Mucosa of stomach (tissue), 1 donor: ENCODE measurements at regions not wholly inside any gene's neighbourhood (a gene's known extent, or its start where the extent isn't known, plus 50 kb on each side); places are given as distances from the start of the nearest gene placed in this dataset.

Experiments used
- H3K27me3 ChIP-seq: one replicate; pipeline ENCODE4 v1.7.0; 2013; ENCODE audit warnings: mild to moderate bottlenecking, low read length; ENCODE audit not compliant: control insufficient read depth, insufficient read depth
- H3K36me3 ChIP-seq: one replicate; pipeline ENCODE4 v1.7.0; 2013; ENCODE audit warnings: low read length; ENCODE audit not compliant: control insufficient read depth, insufficient read depth
- H3K4me1 ChIP-seq: one replicate; pipeline ENCODE4 v1.7.0; 2013; ENCODE audit warnings: mild to moderate bottlenecking, low read length; ENCODE audit not compliant: control insufficient read depth, insufficient read depth
- H3K4me3 ChIP-seq: one replicate; pipeline ENCODE4 v1.7.0; 2013; ENCODE audit warnings: low read length
- H3K9ac ChIP-seq: one replicate; pipeline ENCODE4 v1.7.0; 2013; ENCODE audit warnings: mild to moderate bottlenecking, low read length, moderate library complexity
- H3K9me3 ChIP-seq: one replicate; pipeline ENCODE4 v1.7.0; 2013; ENCODE audit warnings: mild to moderate bottlenecking, low read length, moderate library complexity; ENCODE audit not compliant: control insufficient read depth
- donor health status: Pancreatic carcinoma.

DNA sequence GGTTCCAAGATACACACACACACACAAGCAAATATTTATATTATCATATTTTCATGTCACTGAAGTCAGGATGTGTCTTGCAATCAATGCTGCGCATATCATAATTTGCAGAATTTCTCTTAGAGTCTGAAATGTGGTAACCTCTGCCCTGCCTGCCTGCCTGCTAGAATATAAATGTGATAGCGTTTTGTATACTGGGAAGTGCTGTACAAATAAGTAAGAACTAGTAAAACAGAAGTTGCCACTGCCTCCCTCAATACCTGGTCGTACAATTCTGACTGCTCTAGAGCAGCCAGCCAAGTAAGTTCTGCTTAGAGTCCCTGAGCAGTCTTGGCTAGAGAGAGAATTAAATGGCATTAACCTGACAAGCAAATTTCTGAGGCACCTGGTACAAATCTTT, 83.9 kb upstream of the NTF3 start:
- Histone ChIP-seq H3K9ac (no peak overlapping the region), H3K4me1 (no peaks in the 10 kb centered on the region), H3K9me3 (no peaks in the 10 kb centered on the region), H3K27me3 (no peaks in the 10 kb centered on the region), H3K36me3 (no peaks in the 10 kb centered on the region), H3K4me3 (no peak overlapping the region)

- no peak overlapping the region for H3K9ac ChIP-seq
- H3K4me1 ChIP-seq = no peaks in the 10 kb centered on the region
- H3K36me3 ChIP-seq = no peaks in the 10 kb centered on the region
- no peaks in the 10 kb centered on the region for H3K9me3 ChIP-seq
- no peaks in the 10 kb centered on the region for H3K27me3 ChIP-seq
- no peak overlapping the region for H3K4me3 ChIP-seq
These were observed 83.4 kb upstream of the NTF3 start for GRCh38 chr12:5348491-5348890.

- Histone ChIP-seq H3K4me3 (no peak overlapping the region), H3K4me1 (no peaks in the 10 kb centered on the region), H3K9ac (no peak overlapping the region), H3K9me3 (no peaks in the 10 kb centered on the region), H3K36me3 (no peaks in the 10 kb centered on the region), H3K27me3 (no peaks in the 10 kb centered on the region)
These were observed 67.7 kb upstream of the NTF3 start for GRCh38 chr12:5364036-5364770.

- no peak overlapping the region for H3K9ac ChIP-seq
- H3K4me3 ChIP-seq = no peak overlapping the region
- no peaks in the 10 kb centered on the region for H3K36me3 ChIP-seq
- no peaks in the 10 kb centered on the region for H3K27me3 ChIP-seq
- H3K4me1 ChIP-seq = no peaks in the 10 kb centered on the region
- no peaks in the 10 kb centered on the region for H3K9me3 ChIP-seq
These were observed 62.6 kb upstream of the NTF3 start for GRCh38 chr12:5369298-5369697.

DNA sequence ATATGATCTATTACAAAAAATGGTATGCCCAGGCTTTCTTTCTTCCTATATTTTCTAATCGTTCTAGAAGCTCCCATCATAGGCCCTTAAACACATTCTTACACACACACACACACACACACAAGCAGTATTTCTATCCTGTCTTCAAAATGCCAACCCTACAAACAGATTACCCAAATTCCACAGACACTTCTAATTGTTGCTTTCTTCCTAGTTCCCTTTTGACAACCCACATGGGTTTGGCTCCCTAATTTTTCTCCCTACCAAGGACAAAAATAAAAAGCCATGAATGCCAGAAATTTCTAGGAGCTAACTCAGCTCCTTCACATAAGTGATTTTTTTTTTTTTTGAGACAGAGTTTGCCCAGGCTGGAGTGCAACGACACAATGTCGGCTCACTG, 60.3 kb upstream of the NTF3 start:
- no peak overlapping the region for H3K9ac ChIP-seq
- H3K4me1 ChIP-seq = no peaks in the 10 kb centered on the region
- H3K27me3 ChIP-seq = no peaks in the 10 kb centered on the region
- no peak overlapping the region for H3K4me3 ChIP-seq
- H3K36me3 ChIP-seq = no peaks in the 10 kb centered on the region
- no peaks in the 10 kb centered on the region for H3K9me3 ChIP-seq

GRCh38 chr12:5374713-5375112, 57.2 kb upstream of the NTF3 start:
- H3K27me3 ChIP-seq = no peaks in the 10 kb centered on the region
- H3K4me1 ChIP-seq = no peaks in the 10 kb centered on the region
- no peak overlapping the region for H3K9ac ChIP-seq
- no peaks in the 10 kb centered on the region for H3K9me3 ChIP-seq
- no peak overlapping the region for H3K4me3 ChIP-seq
- H3K36me3 ChIP-seq = no peaks in the 10 kb centered on the region

GRCh38 chr12:5375547-5376295, 56.2 kb upstream of the NTF3 start:
- H3K4me3 ChIP-seq = no peak overlapping the region
- H3K36me3 ChIP-seq = no peaks in the 10 kb centered on the region
- H3K9me3 ChIP-seq = no peaks in the 10 kb centered on the region
- H3K9ac ChIP-seq = no peak overlapping the region
- H3K4me1 ChIP-seq = no peaks in the 10 kb centered on the region
- H3K27me3 ChIP-seq = no peaks in the 10 kb centered on the region

DNA sequence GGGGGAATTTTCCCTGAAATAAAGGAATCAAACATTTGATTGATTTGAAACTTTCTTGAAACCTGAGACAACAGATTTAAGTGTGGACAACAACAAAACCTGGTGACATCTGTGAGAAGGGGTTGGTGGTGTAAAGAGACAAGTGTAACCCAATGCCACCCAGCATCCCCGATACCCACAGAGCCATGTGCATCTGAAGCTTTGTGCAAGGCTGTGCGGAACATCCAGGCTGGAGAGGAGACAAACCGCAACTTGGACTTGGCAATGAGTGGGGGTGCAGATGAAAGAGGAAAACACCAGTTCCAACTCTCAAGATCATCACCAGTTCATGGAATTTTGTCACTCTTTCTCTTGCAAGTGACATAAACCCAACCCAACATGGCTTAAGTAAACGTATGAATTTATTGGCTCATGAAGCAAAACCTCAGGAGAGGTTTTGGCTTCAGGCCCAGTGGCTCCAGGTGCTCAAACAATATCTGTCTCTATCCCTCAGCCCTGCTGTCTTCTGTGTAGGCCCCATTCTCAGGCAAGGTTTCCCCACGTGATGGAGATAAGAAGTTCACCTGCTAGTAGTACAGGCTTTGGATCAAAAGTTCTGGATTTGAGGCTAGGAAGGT, 55.2 kb upstream of the NTF3 start:
- H3K36me3 ChIP-seq = no peaks in the 10 kb centered on the region
- no peaks in the 10 kb centered on the region for H3K27me3 ChIP-seq
- no peak overlapping the region for H3K4me3 ChIP-seq
- no peaks in the 10 kb centered on the region for H3K9me3 ChIP-seq
- no peaks in the 10 kb centered on the region for H3K4me1 ChIP-seq
- H3K9ac ChIP-seq = no peak overlapping the region

GRCh38 chr12:5377997-5378592, 53.8 kb upstream of the NTF3 start:
- Histone ChIP-seq H3K27me3 (no peaks in the 10 kb centered on the region), H3K4me1 (no peaks in the 10 kb centered on the region), H3K9me3 (no peaks in the 10 kb centered on the region), H3K9ac (no peak overlapping the region), H3K36me3 (no peaks in the 10 kb centered on the region), H3K4me3 (no peak overlapping the region)

DNA sequence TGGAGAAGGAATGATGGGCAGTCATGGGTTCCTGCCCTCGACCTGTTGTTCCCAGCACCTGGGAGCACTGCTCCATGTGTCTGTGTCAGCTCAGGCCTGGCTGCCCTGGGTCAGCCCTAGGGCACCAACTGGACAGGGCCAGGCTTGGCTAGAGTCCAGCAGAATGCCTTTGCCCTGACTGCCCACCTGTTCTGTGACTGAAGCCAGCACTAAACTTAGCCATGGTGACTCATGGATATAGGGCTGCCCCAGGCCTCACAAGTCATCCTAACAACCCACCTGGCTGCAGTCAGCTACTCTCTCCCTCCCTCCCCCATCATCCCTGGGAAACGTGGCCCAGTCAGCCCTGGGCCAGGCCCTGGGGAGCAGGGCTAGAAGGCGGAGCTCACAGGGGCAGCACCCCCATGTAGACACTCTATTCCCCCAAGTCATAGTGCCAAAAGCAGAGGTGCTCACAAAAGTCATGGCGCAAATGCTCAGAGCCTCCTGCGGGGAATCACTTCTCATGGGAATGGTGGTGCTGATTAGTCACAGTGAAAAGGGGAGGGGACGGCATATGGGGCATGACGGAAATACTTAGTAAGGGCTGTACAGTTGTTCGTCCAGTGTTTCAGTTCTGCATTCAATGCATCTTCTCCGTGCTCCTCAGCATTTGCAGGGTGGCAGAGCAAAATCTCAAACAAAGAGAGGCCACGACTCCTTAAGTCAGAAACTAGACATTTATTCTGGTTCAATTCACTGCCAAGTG, 52.0 kb upstream of the NTF3 start:
- no peaks in the 10 kb centered on the region for H3K9me3 ChIP-seq

More for the DNA sequence above, 52.0 kb upstream of the NTF3 start:
- Histone ChIP-seq H3K4me1 (no peaks in the 10 kb centered on the region), H3K9ac (no peak overlapping the region), H3K4me3 (no peak overlapping the region), H3K36me3 (no peaks in the 10 kb centered on the region), H3K27me3 (no peaks in the 10 kb centered on the region)
